T-helper 17 cell (primary cell): ENCODE measurements at regions not wholly inside any gene's neighbourhood (a gene's known extent, or its start where the extent isn't known, plus 50 kb on each side); places are given as distances from the start of the nearest gene placed in this dataset.

Source experiments
- ATAC-seq: fragments of 150-1000 bp; cut with Tn5 transposase; 2 replicates; pipeline ENCODE4 v1.10.0; 2021; ENCODE audit warnings: mild to moderate bottlenecking, moderate library complexity
- DNase-seq, 3 donors: peaks; one replicate each; pipeline versions ENCODE4 v3.0.0 to v3.0.0-alpha.2; 2020 to 2021
- H3K9me3 ChIP-seq: one replicate; pipeline ENCODE4 v1.7.0; 2013; ENCODE audit warnings: low read length, mild to moderate bottlenecking; ENCODE audit not compliant: control insufficient read depth, poor library complexity, severe bottlenecking
- H3K27ac Mint-ChIP-seq: one replicate; pipeline ENCODE4 v1.8.0; 2022; ENCODE audit warnings: mild to moderate bottlenecking, moderate library complexity, mixed read lengths
- H3K27me3 Mint-ChIP-seq: one replicate; pipeline ENCODE4 v1.8.0; 2022; ENCODE audit warnings: mixed read lengths
- H3K36me3 Mint-ChIP-seq: one replicate; pipeline ENCODE4 v1.8.0; 2022; ENCODE audit warnings: low read depth, mixed read lengths
- H3K4me1 Mint-ChIP-seq: one replicate; pipeline ENCODE4 v1.8.0; 2022; ENCODE audit warnings: mild to moderate bottlenecking, mixed read lengths
- H3K4me3 Mint-ChIP-seq: one replicate; pipeline ENCODE4 v1.8.0; 2022; ENCODE audit warnings: mild to moderate bottlenecking, moderate library complexity, mixed read lengths

DNA sequence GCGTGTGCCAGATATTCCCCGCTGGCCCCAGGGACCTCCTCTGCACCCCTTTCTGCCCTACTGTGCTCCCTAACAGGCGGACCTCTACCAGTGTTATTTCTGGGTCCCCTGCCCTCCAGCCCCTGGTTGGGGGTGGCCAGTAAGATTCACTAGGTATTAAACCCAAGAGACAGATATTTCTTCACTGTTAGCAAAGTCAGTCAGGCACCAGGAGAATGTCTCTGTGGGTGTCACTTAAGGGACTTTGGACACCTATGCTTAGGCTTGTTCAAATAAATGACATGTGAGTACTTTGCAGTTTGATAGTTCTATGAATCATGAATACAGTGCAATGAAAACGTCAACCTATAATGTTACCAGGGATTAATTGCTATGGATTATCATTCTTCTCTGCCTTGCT, 234.3 kb upstream of the IGFBP3 start:
- Mint-ChIP-seq H3K27me3 (no peaks in the 10 kb centered on the region), H3K4me1 (no peaks in the 10 kb centered on the region), H3K4me3 (no peak overlapping the region), H3K36me3 (no peaks in the 10 kb centered on the region), H3K27ac (no peak overlapping the region)
- ATAC-seq (no peak), DNase-seq (no peak)
- no peaks in the 10 kb centered on the region for H3K9me3 ChIP-seq

DNA sequence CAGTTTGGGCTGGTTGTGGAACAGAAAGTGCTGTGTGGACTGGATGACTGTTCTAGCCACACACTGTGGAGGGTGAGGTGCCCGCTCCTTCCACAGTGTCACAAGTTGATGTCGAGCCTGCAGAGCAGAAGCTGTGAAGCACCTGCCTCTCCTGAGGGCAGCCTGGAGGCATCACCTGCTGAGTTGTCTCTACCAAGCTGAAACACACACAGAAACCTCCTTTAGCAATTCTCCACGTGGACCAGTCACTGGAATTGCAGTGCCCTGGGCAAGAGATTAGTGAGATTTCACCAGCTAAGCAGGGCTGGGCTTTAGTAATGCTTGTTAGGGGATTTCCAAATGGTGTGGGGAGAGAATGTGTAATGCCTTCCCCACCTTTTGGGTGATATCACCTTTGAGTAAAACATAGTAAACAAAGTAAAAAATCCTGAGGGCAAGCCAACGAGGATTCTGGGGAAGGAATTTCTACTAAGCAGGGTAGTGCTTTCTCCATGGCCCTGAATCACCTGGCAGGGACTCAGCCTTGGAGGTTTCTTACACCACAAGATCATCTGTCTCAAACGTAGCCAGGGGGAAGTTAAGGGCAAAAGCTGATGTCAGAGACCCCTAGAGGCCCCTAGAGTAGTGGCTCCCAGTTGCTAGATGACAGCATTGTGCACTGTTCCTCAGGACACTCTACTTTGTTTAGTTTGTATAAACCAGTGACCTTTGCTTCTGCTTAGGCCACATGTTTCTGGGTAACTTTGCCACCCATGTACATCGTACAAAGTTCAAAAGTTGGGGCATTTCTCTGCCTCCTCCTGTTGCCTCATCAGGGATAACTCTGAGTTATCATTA, 233.1 kb upstream of the IGFBP3 start:
- H3K9me3 ChIP-seq = no peaks in the 10 kb centered on the region
- Mint-ChIP-seq H3K27ac (no peak overlapping the region), H3K4me3 (no peak overlapping the region), H3K36me3 (peaks cover 3% of the 10 kb centered on the region), H3K4me1 (no peaks in the 10 kb centered on the region), H3K27me3 (no peaks in the 10 kb centered on the region)
- DNase-seq (no peak), ATAC-seq (no peak)

DNA sequence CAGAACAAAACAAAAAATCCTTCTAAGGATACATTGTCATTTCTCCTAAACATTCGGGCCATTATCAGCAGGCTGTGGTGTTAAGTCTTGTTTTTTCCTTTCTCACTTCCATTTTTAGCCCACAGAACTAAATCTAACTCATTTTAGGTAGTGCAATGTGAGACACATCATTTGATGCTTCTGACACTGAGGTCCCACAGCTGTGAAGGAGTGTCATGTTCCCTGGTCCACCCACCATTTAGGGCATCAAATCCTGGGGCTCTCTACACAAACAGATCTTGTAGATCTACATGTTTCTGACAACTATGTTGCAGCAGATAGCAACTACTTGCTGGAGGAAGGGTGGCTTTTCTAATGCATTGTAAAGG, 232.5 kb upstream of the IGFBP3 start:
- H3K36me3 Mint-ChIP-seq = peaks cover 3% of the 10 kb centered on the region
- ATAC-seq = no peak
- H3K27ac Mint-ChIP-seq = no peak overlapping the region
- DNase-seq = no peak
- H3K4me3 Mint-ChIP-seq = no peak overlapping the region
- H3K9me3 ChIP-seq = no peaks in the 10 kb centered on the region
- H3K27me3 Mint-ChIP-seq = no peaks in the 10 kb centered on the region
- no peaks in the 10 kb centered on the region for H3K4me1 Mint-ChIP-seq

DNA sequence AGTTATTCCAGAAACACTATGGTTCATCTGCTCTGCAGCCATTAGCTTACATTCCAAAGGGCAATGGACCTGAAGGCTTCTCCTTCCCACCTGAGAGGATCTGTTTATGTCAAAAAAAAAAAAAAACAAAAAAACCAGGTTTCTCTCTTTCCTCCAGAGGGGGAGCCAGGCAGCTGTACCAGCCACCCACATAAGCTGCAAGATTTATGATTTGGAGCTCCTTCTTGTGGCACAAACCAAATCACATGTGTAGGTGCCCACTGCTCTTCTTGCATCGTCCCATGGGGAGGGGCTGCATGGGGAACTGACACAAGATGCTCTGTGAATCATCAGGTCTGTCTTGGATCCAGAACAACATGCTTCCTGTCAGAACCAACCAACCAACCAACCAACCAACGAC, 231.6 kb upstream of the IGFBP3 start:
- Mint-ChIP-seq H3K27ac (no peak overlapping the region), H3K4me1 (no peaks in the 10 kb centered on the region), H3K36me3 (peaks cover 3% of the 10 kb centered on the region), H3K27me3 (no peaks in the 10 kb centered on the region), H3K4me3 (no peak overlapping the region)
- ATAC-seq = no peak
- no peaks in the 10 kb centered on the region for H3K9me3 ChIP-seq
- no peak for DNase-seq

DNA sequence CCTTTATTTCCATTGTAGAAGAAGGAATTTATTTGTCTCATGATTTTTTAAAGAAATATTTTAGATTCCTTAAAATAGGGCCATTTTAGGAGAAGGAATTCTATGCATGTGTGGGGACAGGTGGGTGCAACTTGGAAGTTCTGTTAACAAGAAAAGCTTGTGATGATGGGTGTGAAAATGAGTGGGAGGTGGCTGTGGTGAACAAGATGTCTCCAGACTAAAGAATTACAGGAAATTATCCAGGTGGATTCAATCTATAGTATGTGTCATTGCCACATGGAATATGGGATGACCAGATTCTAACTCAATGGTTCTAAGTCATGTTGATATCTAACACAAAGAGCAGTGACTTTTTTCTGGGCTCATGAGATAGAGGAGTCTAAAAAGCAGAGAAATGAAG, 229.6 kb upstream of the IGFBP3 start:
- H3K36me3 Mint-ChIP-seq = peaks cover 3% of the 10 kb centered on the region
- no peaks in the 10 kb centered on the region for H3K27me3 Mint-ChIP-seq
- no peak overlapping the region for H3K27ac Mint-ChIP-seq
- no peaks in the 10 kb centered on the region for H3K9me3 ChIP-seq
- H3K4me1 Mint-ChIP-seq = no peaks in the 10 kb centered on the region
- no peak overlapping the region for H3K4me3 Mint-ChIP-seq
- DNase-seq (no peak), ATAC-seq (no peak)

DNA sequence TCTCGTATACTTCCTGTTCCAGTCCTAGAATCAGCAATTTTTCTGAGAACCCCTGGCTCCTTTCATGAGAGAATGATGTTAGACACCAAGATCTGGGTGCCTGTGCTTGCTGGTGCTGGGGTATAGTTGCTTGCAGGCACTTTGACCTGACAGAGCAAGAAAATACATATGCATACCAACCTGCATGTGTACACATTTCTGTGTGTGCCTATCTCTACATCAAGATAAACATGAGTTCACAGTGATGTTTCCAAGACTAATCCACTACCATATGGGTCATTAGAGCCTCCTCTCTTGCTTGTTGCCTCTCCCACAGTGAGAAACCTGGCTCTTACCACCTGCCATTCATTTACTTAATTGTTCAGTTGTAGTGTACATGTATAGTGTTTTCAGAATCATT, 229.1 kb upstream of the IGFBP3 start:
- peaks cover 3% of the 10 kb centered on the region for H3K36me3 Mint-ChIP-seq
- H3K27ac Mint-ChIP-seq = no peak overlapping the region
- no peaks in the 10 kb centered on the region for H3K27me3 Mint-ChIP-seq
- no peak for DNase-seq
- ATAC-seq = no peak
- no peaks in the 10 kb centered on the region for H3K9me3 ChIP-seq
- H3K4me3 Mint-ChIP-seq = no peak overlapping the region
- no peaks in the 10 kb centered on the region for H3K4me1 Mint-ChIP-seq

DNA sequence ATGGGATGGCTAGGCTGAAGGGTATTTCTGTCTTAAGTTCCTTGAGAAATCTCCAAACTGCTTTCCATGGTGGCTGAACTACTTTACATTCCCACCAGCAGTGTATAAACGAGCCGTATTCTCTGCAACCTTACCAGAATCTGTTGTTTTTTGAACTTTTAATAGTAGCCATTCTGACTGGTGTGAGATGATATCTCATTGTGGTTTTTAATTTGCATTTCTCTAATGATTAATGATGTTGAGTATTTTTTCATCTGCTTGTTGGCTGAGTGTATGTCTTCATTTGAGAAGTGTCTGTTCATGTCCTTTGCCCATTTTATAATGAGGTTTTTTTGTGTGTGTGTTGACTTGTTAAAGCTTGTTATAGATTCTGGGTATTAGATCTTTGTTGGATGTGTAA, 226.8 kb upstream of the IGFBP3 start:
- H3K9me3 ChIP-seq = no peaks in the 10 kb centered on the region
- no peaks in the 10 kb centered on the region for H3K4me1 Mint-ChIP-seq
- peaks cover 3% of the 10 kb centered on the region for H3K36me3 Mint-ChIP-seq
- no peaks in the 10 kb centered on the region for H3K27me3 Mint-ChIP-seq
- no peak overlapping the region for H3K4me3 Mint-ChIP-seq
- H3K27ac Mint-ChIP-seq = no peak overlapping the region
- no peak for ATAC-seq
- DNase-seq = no peak

DNA sequence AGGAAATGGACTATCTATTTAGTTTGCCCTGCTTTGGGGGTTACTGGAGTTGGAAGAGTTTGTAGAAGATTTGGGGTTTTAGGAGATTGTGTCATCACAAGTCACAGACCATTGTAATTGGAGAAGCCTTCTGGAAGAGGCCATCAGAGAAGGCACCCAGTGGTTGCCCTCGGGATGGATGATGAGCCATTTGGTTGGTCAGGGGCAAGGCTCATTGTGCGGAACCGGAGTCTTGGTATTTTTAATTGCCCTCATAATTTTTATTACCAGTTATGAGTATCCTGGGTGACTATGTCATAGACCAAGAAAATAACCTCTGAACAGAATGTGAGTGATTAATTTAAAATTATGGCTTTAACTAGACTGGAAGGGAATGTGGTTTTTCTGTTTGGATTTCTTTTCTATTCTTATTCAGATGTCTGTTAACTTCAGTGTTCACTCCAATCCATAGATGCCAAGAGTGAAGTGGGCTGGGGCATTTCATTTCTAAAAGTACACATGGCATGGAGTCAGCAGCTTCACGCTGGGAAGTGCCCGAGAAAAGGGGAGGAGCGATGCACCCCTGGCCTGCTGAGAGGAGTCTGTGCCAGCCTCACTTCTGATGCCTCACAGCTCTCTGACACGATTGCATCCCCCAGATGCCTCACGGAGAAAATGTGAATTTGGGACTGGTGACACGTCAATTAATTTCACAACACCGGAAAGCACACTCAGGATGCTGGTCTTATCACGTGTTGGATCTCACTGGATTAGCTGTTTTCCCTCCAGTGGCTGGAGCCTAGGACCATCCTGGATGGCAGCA, 225.6 kb upstream of the IGFBP3 start:
- Mint-ChIP-seq H3K27ac (no peak overlapping the region), H3K4me3 (no peak overlapping the region), H3K36me3 (peaks cover 3% of the 10 kb centered on the region), H3K27me3 (no peaks in the 10 kb centered on the region), H3K4me1 (no peaks in the 10 kb centered on the region)
- DNase-seq (no peak), ATAC-seq (no peak)
- H3K9me3 ChIP-seq = no peaks in the 10 kb centered on the region

DNA sequence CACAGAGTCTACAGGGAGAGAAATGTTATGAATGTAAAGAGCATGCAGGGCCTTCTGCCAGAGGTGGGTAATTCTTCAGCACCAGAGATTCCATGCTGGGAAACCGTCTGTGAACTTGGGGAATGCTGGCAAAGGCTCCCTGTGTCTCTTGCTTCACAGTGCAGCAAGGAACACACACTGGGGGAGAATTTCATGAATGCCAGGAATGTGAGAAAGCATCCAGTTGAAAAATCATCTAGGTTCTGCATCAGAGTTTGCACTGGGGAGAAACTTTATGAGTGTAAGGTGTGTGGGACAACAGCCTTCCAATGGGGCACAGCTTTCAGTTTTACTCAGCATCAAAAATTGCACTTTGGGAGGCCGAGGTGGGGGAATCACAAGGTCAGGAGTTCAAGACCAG, 224.3 kb upstream of the IGFBP3 start:
- DNase-seq (no peak), ATAC-seq (no peak)
- Mint-ChIP-seq H3K4me3 (no peak overlapping the region), H3K27me3 (no peaks in the 10 kb centered on the region), H3K27ac (no peak overlapping the region), H3K36me3 (peaks cover 3% of the 10 kb centered on the region), H3K4me1 (no peaks in the 10 kb centered on the region)
- H3K9me3 ChIP-seq = no peaks in the 10 kb centered on the region

DNA sequence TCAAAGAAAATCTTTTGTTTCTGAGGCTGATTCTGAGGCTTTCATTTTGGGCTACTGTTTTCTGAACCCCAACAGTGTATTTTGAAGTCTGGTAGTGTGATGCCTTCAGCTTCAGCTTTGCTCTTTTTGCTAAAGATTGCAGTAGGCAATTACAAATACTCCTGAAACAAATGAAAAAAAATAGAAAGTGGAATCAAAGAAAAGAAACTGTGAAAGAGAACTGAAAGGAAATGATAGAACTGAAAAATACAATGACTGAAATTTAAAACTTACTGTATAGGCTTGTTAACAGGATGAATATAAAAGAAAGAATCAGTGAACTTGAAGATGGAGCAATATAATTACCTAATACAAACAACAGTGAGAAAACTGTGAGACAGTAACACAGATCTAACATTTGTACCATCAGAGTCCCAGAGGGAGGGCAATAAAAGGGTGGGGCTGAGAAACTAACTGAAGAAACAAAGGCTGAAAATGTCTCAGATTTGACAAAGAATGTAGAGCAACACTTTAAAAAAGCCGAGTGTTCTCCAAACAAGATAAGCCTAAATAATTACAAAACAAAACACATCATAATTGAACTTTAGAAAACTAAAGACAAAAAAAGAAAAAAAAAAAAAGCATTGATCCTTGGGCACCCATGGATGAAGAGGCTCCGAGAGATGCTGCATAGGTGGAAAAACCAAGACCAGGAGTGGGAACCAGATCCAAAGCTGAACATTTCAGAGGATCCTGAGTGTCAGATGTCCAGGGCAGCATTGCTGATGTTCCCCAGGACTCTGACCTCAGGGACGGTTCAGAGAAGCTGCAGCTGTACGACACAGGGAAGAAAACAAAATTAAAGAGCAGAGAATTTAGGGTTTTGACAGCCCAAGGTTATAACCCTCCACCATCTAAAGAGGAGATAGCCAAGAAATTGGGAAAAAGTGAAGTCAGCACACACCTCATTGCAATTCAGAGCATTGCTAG, 223.2 kb upstream of the IGFBP3 start:
- no peaks in the 10 kb centered on the region for H3K9me3 ChIP-seq
- no peak overlapping the region for H3K4me3 Mint-ChIP-seq
- DNase-seq (no peak), ATAC-seq (no peak)
- H3K27ac Mint-ChIP-seq = no peak overlapping the region
- no peaks in the 10 kb centered on the region for H3K27me3 Mint-ChIP-seq
- no peaks in the 10 kb centered on the region for H3K36me3 Mint-ChIP-seq
- H3K4me1 Mint-ChIP-seq = no peaks in the 10 kb centered on the region

DNA sequence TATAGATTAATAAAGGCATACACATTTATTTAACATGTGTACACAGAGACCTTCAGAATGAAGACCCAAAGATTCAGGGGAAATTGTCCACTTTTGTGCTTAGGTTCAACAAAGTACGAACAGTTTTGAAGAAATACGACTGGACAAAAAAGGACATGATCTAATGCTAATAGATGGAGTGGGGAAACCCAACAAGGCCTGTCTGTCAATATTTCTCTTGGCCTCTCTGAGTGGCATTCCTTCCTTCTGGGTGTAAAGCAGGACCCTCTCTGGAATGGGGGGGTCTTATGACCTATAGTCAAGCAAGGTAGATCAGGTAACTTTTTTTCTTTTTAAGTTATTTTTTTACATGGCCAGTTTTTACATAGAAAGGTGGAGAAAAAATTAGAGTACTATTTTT, 222.3 kb upstream of the IGFBP3 start:
- no peaks in the 10 kb centered on the region for H3K4me1 Mint-ChIP-seq
- no peak overlapping the region for H3K27ac Mint-ChIP-seq
- no peak for DNase-seq
- H3K9me3 ChIP-seq = no peaks in the 10 kb centered on the region
- H3K4me3 Mint-ChIP-seq = no peak overlapping the region
- ATAC-seq = no peak
- no peaks in the 10 kb centered on the region for H3K27me3 Mint-ChIP-seq
- no peaks in the 10 kb centered on the region for H3K36me3 Mint-ChIP-seq

DNA sequence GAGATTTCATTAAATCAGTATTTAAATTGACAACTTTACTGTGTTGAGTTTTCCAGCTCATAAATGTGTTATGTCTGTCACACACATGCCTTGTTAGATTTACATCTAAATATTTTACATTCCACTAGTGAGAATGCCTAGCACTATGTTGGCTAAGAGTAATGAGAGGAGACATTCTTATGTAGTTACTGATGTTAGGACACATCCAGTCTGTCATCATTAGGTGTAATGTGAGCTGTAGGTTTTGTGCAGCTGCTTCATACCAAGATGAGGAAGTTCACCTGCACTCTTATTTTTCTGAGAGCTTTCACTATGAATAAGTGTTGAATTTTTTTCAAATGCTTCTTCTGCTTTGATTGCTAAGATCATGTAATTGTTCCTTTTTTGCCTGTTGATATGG, 218.0 kb upstream of the IGFBP3 start:
- no peaks in the 10 kb centered on the region for H3K36me3 Mint-ChIP-seq

DNA sequence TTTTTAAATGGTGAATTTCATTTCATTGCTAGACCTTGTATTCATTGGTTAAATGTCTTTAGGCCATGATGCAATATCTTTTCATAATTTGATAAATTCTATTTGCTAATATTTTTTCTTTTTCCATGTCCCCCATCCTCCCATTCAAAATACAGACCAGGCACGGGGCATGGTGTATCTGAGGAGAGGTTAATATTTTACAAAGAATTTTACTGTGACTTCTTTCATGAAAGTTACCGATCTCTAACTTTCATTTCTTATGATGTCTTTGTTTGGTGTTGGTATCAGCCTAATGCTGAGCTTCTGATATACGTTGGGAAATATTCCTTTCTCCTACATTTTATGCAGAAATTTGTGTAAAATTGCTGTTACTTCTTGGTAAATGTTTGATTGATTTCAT, 216.7 kb upstream of the IGFBP3 start:
- Mint-ChIP-seq H3K36me3 (no peaks in the 10 kb centered on the region), H3K27me3 (no peaks in the 10 kb centered on the region), H3K4me1 (no peaks in the 10 kb centered on the region), H3K27ac (no peak overlapping the region), H3K4me3 (no peak overlapping the region)
- no peak for DNase-seq
- no peaks in the 10 kb centered on the region for H3K9me3 ChIP-seq
- no peak for ATAC-seq

More for the DNA sequence above, 218.0 kb upstream of the IGFBP3 start:
- no peaks in the 10 kb centered on the region for H3K9me3 ChIP-seq
- ATAC-seq = no peak
- Mint-ChIP-seq H3K27ac (no peak overlapping the region), H3K4me3 (no peak overlapping the region), H3K4me1 (no peaks in the 10 kb centered on the region), H3K27me3 (no peaks in the 10 kb centered on the region)
- no peak for DNase-seq
